Epithelial cell of proximal tubule (primary cell): ENCODE measurements at regions not wholly inside any gene's neighbourhood (a gene's known extent, or its start where the extent isn't known, plus 50 kb on each side); places are given as distances from the start of the nearest gene placed in this dataset.

ENCODE experiments used
- DNase-seq: peaks from one replicate; pipeline ENCODE4 v3.0.0-alpha.2; 2011; ENCODE audit warnings: low read depth
- H3K4me3 ChIP-seq: 2 replicates; pipeline ENCODE4 v1.5.1; 2011; ENCODE audit warnings: low read depth, mild to moderate bottlenecking, low read length
- CTCF ChIP-seq: conservative IDR thresholded peaks from 2 replicates; pipeline ENCODE4 v1.5.1; 2012; ENCODE audit warnings: low read depth, mild to moderate bottlenecking, low read length

- H3K4me3 ChIP-seq = no peak overlapping the region
- DNase-seq = no peak
- no peak for TF ChIP-seq CTCF
Observed at GRCh38 chr19:28940751-28941500, 272.0 kb downstream of the UQCRFS1 start.

GRCh38 chr19:28939236-28939635 is 273.7 kb downstream of the UQCRFS1 start:
- DNase-seq = no peak
- no peak overlapping the region for H3K4me3 ChIP-seq
- TF ChIP-seq CTCF = no peak

GRCh38 chr19:28936001-28936400 is 276.9 kb downstream of the UQCRFS1 start:
- TF ChIP-seq CTCF = no peak
- DNase-seq = no peak

GRCh38 chr19:28934631-28935030 is 278.3 kb downstream of the UQCRFS1 start:
- DNase-seq = no peak
- TF ChIP-seq CTCF = no peak
- no peak overlapping the region for H3K4me3 ChIP-seq

More at GRCh38 chr19:28936001-28936400, 276.9 kb downstream of the UQCRFS1 start:
- no peak overlapping the region for H3K4me3 ChIP-seq

GRCh38 chr19:28933039-28933438 is 279.9 kb downstream of the UQCRFS1 start:
- no peak for DNase-seq
- TF ChIP-seq CTCF = no peak

GRCh38 chr19:28932446-28932845 is 280.5 kb downstream of the UQCRFS1 start:
- no peak overlapping the region for H3K4me3 ChIP-seq
- no peak for TF ChIP-seq CTCF
- no peak for DNase-seq

More at GRCh38 chr19:28933039-28933438, 279.9 kb downstream of the UQCRFS1 start:
- H3K4me3 ChIP-seq = no peak overlapping the region

GRCh38 chr19:28929006-28929405 is 283.9 kb downstream of the UQCRFS1 start:
- no peak for DNase-seq
- H3K4me3 ChIP-seq = no peak overlapping the region
- TF ChIP-seq CTCF = no peak
